ENCODE measurements at regions not wholly inside any gene's neighbourhood (a gene's known extent, or its start where the extent isn't known, plus 50 kb on each side); places are given as distances from the start of the nearest gene placed in this dataset.

GRCh38 chr11:69940246-69940610 lies 121.0 kb upstream of the FGF3 start:
- TF ChIP-seq, protein P1, sequence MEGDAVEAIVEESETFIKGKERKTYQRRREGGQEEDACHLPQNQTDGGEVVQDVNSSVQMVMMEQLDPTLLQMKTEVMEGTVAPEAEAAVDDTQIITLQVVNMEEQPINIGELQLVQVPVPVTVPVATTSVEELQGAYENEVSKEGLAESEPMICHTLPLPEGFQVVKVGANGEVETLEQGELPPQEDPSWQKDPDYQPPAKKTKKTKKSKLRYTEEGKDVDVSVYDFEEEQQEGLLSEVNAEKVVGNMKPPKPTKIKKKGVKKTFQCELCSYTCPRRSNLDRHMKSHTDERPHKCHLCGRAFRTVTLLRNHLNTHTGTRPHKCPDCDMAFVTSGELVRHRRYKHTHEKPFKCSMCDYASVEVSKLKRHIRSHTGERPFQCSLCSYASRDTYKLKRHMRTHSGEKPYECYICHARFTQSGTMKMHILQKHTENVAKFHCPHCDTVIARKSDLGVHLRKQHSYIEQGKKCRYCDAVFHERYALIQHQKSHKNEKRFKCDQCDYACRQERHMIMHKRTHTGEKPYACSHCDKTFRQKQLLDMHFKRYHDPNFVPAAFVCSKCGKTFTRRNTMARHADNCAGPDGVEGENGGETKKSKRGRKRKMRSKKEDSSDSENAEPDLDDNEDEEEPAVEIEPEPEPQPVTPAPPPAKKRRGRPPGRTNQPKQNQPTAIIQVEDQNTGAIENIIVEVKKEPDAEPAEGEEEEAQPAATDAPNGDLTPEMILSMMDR (conservative IDR thresholded peaks at IDR 0.05; ENCODE audit: low read length): no peak
- no peak for TF ChIP-seq EZH2phosphoT487 (IDR thresholded peaks at IDR 0.05; ENCODE audit: borderline replicate concordance)
